NB4 (cell line): ENCODE measurements at regions not wholly inside any gene's neighbourhood (a gene's known extent, or its start where the extent isn't known, plus 50 kb on each side); places are given as distances from the start of the nearest gene placed in this dataset.

ENCODE experiments used
- DNase-seq: peaks from one replicate; pipeline ENCODE4 v3.0.0; 2010; ENCODE audit warnings: low read depth
- H3K4me3 ChIP-seq: one replicate; pipeline ENCODE4 v1.5.1; 2011; ENCODE audit warnings: mild to moderate bottlenecking, low read depth, low read length, moderate library complexity
- MYC ChIP-seq: IDR thresholded peaks from 2 replicates; pipeline ENCODE4 v1.6.1; 2011; ENCODE audit warnings: low read depth, low read length
- POLR2A ChIP-seq: IDR thresholded peaks from 2 replicates; pipeline ENCODE4 v1.6.1; 2011; ENCODE audit warnings: mild to moderate bottlenecking; ENCODE audit not compliant: insufficient read length; ENCODE audit errors: extremely low read depth
- TF ChIP-seq, protein P1 (sequence below): IDR thresholded peaks from 2 replicates; pipeline ENCODE4 v1.6.1; 2011; ENCODE audit warnings: low read depth, low read length
- TF ChIP-seq, protein P2 (sequence below): IDR thresholded peaks from one replicate; pipeline ENCODE4 v1.5.1; 2012; ENCODE audit warnings: low read depth, low read length

DNA sequence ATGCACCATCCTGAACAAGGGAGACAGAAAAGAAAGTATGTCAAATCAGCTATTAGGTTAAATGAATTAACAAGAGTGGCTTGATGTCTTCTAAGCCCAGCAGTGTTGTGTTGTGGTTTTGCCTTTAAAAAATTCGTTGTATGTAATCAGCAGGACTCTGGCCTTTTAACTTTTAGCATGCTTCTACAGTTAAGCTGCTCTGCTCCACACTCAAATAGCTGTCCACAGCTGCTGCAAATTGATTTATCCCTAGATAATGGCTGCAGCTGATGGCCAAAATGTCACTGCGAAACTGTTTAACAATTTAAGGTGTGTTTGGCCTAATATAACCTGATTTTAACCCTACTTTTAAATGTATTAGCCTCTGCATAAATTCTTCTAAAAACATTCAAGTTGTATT, 85.8 kb downstream of the CXXC4 start:
- TF ChIP-seq, protein P1, sequence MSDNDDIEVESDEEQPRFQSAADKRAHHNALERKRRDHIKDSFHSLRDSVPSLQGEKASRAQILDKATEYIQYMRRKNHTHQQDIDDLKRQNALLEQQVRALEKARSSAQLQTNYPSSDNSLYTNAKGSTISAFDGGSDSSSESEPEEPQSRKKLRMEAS, result no peak
- TF ChIP-seq POLR2A, result no peak
- TF ChIP-seq MYC, result no peak
- TF ChIP-seq, protein P2, sequence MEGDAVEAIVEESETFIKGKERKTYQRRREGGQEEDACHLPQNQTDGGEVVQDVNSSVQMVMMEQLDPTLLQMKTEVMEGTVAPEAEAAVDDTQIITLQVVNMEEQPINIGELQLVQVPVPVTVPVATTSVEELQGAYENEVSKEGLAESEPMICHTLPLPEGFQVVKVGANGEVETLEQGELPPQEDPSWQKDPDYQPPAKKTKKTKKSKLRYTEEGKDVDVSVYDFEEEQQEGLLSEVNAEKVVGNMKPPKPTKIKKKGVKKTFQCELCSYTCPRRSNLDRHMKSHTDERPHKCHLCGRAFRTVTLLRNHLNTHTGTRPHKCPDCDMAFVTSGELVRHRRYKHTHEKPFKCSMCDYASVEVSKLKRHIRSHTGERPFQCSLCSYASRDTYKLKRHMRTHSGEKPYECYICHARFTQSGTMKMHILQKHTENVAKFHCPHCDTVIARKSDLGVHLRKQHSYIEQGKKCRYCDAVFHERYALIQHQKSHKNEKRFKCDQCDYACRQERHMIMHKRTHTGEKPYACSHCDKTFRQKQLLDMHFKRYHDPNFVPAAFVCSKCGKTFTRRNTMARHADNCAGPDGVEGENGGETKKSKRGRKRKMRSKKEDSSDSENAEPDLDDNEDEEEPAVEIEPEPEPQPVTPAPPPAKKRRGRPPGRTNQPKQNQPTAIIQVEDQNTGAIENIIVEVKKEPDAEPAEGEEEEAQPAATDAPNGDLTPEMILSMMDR, result no peak
- H3K4me3 ChIP-seq, result no peak overlapping the region
- no peak for DNase-seq

DNA sequence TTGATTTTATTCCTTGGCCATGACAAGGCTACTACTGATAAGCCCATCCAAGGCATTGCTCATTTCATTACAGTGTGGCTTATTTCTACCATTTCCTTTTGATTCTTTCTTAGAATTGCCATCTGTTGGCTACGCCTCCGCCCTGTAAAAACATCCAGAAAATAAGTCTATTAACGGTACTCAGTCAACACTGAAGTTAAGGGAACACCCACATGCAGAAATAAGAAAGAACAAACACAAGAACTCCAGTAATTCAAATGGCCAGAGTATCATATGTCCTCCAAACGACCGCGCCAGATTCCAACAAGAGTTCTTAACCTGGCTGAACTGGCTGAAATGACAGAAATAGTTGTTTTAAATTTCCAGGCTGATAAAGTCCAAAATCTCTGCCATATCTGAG, 90.3 kb downstream of the CXXC4 start:
- no peak overlapping the region for H3K4me3 ChIP-seq
- TF ChIP-seq, protein P2, result no peak
- TF ChIP-seq, protein P1, result no peak
- DNase-seq, result no peak

DNA sequence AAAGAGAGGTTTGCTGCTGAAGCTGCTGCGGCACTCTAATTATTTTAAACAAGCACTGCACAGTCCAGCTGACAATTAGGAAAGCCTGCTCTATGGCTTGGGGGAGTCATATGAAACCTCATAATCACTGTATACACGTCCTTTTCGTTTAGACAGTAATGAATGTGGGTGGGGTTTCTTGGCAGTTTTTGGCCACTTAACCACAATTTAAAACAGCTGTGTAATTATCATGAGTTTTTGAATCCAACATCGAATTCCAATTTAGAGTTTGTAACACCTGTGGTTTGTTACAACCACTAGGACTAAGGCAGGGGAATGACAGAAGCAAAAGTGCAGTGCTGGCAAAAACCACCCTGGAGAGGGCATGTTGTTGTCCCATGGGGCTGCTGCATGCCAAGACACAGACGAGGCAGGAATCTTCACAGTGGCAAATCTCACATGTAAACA, 99.5 kb downstream of the CXXC4 start:
- no peak overlapping the region for H3K4me3 ChIP-seq
- no peak for DNase-seq
- TF ChIP-seq, protein P2, result no peak
- no peak for TF ChIP-seq POLR2A
- TF ChIP-seq, protein P1, result no peak
- TF ChIP-seq MYC, result no peak

DNA sequence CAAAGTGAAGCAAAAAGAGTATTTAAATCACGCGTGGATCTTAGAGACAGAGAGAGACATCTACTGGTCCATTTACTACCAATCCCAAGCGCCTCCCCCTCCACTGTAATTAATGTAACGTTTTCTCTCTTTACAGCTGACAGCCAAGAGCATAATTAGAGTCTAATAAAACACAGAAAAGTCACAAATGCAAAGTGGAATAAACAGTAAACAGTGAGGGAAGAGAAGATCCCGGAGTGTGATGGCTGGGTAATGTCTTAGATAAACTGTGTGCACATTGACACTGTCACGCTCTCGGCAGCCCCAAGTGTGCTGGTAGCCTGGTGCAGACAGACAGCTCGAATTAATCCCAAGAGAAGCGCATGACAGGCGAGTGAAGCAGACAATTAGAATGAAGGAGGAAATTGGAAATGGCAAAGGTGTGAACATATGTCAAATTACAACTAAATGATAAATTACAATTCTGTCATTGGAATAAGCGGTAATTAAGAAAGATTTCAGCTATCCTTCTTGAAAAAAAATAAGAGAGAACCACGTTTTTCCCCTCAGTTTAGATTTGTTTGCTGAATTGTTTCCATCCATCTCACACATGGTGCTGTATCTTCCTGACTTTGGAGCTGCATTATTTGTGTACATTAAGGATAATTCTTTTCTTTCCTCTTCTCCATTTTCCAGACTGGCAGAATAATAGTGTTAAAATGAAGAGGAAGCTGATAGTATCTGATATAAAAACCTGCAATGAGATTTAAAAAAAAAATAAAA, 100.1 kb downstream of the CXXC4 start:
- TF ChIP-seq MYC (no peak), POLR2A (no peak)
- TF ChIP-seq, protein P2, result no peak
- TF ChIP-seq, protein P1, result no peak
- no peak for DNase-seq
- no peak overlapping the region for H3K4me3 ChIP-seq

DNA sequence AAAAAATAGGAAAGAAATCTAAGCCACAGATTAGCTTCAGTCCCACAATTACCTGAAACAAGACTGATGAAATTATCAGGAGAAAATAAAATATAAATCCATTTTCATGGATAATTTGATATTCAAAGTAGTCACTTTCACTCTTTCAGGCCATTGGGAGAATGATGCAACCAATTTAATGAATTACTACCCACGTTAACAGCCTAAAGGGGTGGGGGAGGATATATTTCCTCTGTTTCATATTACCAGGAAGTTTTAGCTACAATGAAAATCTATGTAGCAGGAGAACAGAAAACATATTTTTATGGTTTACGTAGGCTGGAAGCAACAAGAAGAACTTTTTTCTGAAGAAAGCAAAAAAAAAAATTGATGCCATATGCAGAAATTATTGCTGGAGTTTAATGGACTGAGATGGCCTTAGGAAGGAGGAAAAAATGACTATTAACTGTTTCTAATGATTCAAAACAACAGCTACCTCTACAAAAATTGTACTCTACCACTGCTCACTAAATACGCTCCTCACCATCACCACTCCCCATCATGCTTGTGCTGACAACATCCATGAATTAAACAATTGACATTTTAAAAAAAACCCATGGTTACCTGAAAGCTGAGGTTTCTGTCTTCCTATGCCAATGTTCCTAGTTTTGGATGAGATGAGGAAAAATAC, 100.9 kb downstream of the CXXC4 start:
- no peak overlapping the region for H3K4me3 ChIP-seq
- TF ChIP-seq, protein P1, result no peak
- no peak for TF ChIP-seq POLR2A
- TF ChIP-seq MYC, result no peak
- TF ChIP-seq, protein P2, result no peak
- DNase-seq, result no peak
